HEK293T (cell line): ENCODE measurements at regions not wholly inside any gene's neighbourhood (a gene's known extent, or its start where the extent isn't known, plus 50 kb on each side); places are given as distances from the start of the nearest gene placed in this dataset.

ENCODE experiments used
- BHLHE40 ChIP-seq: fragments of 450-650 bp; IDR thresholded peaks from 2 replicates; pipeline ENCODE4 v1.6.1; 2016; ENCODE audit warnings: mild to moderate bottlenecking, moderate library complexity, borderline replicate concordance
- CTBP1 ChIP-seq: fragments of 450-650 bp; IDR thresholded peaks from 2 replicates; pipeline ENCODE4 v1.6.1; 2016; ENCODE audit warnings: borderline replicate concordance
- ELF4 ChIP-seq: fragments of 450-650 bp; IDR thresholded peaks from 2 replicates; pipeline ENCODE4 v1.6.1; 2017; ENCODE audit warnings: antibody characterized with exemption
- FOXA1 ChIP-seq: fragments of 450-650 bp; IDR thresholded peaks from 2 replicates; pipeline ENCODE4 v1.6.1; 2016; ENCODE audit warnings: mild to moderate bottlenecking
- FOXK2 ChIP-seq: fragments of 450-650 bp; IDR thresholded peaks from 2 replicates; pipeline ENCODE4 v1.6.1; 2016; ENCODE audit warnings: mild to moderate bottlenecking
- FOXM1 ChIP-seq: fragments of 450-650 bp; IDR thresholded peaks from 2 replicates; pipeline ENCODE4 v1.6.1; 2017; ENCODE audit warnings: mild to moderate bottlenecking, borderline replicate concordance
- L3MBTL2 ChIP-seq: fragments of 450-650 bp; conservative IDR thresholded peaks from 2 replicates; pipeline ENCODE4 v1.6.1; 2016; ENCODE audit warnings: mild to moderate bottlenecking
- NFRKB ChIP-seq: fragments of 450-650 bp; IDR thresholded peaks from 2 replicates; pipeline ENCODE4 v1.6.1; 2016; ENCODE audit warnings: mild to moderate bottlenecking, moderate library complexity
- SP1 ChIP-seq: fragments of 450-650 bp; IDR thresholded peaks from 2 replicates; pipeline ENCODE4 v1.6.1; 2017
- SUZ12 ChIP-seq: fragments of 450-650 bp; IDR thresholded peaks from 2 replicates; pipeline ENCODE4 v1.6.1; 2016; ENCODE audit warnings: mild to moderate bottlenecking
- TARDBP ChIP-seq: fragments of 450-650 bp; IDR thresholded peaks from 2 replicates; pipeline ENCODE4 v1.6.1; 2016
- ZNF384 ChIP-seq: fragments of 450-650 bp; IDR thresholded peaks from 2 replicates; pipeline ENCODE4 v1.6.1; 2016
- TF ChIP-seq, protein P1 (sequence below): fragments of 450-650 bp; IDR thresholded peaks from 2 replicates; pipeline ENCODE4 v1.6.1; 2016

- TF ChIP-seq ZNF384 (no peak), FOXA1 (no peak), FOXK2 (no peak), ELF4 (no peak), CTBP1 (no peak), NFRKB (no peak), SP1 (no peak), L3MBTL2 (no peak), TARDBP (no peak), BHLHE40 (no peak), FOXM1 (no peak), SUZ12 (no peak)
- TF ChIP-seq, protein P1, sequence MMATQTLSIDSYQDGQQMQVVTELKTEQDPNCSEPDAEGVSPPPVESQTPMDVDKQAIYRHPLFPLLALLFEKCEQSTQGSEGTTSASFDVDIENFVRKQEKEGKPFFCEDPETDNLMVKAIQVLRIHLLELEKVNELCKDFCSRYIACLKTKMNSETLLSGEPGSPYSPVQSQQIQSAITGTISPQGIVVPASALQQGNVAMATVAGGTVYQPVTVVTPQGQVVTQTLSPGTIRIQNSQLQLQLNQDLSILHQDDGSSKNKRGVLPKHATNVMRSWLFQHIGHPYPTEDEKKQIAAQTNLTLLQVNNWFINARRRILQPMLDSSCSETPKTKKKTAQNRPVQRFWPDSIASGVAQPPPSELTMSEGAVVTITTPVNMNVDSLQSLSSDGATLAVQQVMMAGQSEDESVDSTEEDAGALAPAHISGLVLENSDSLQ: no peak
These were observed 564.3 kb downstream of the ZNF608 start for GRCh38 chr5:124182133-124182532.
